Natural killer cell (primary cell): ENCODE measurements at regions not wholly inside any gene's neighbourhood (a gene's known extent, or its start where the extent isn't known, plus 50 kb on each side); places are given as distances from the start of the nearest gene placed in this dataset.
A peak's percentile ranks its signal among the peaks of the same experiment; 100 is the strongest.

Source experiments
- ATAC-seq, 3 donors: fragments of 150-1000 bp in 2 of 3; fragments of 200-7000 bp in 1 of 3; cut with Tn5 transposase; 1 replicate in 1 of 3; 2 replicates in 2 of 3; pipeline ENCODE4 v1.10.0; 2021; ENCODE audit warnings: mild to moderate bottlenecking in 2 of 3, moderate library complexity in 2 of 3
- DNase-seq, 2 donors: peaks; one replicate each; pipeline versions ENCODE4 v3.0.0 to v3.0.0-alpha.2; 2013 to 2021; ENCODE audit warnings: mixed read lengths in 1 of 2
- H3K27ac ChIP-seq: one replicate; pipeline ENCODE4 v1.5.1; 2013; ENCODE audit warnings: mild to moderate bottlenecking, low read length
- H3K27me3 ChIP-seq: one replicate; pipeline ENCODE4 v1.6.1; 2013; ENCODE audit warnings: low read length; ENCODE audit not compliant: control insufficient read depth, insufficient read depth
- H3K36me3 ChIP-seq: one replicate; pipeline ENCODE4 v1.6.1; 2013; ENCODE audit warnings: low read length; ENCODE audit not compliant: control insufficient read depth, insufficient read depth
- H3K4me1 ChIP-seq: one replicate; pipeline ENCODE4 v1.6.1; 2013; ENCODE audit warnings: low read length; ENCODE audit not compliant: control insufficient read depth, insufficient read depth
- H3K4me3 ChIP-seq: one replicate; pipeline ENCODE4 v1.5.1; 2013; ENCODE audit warnings: low read length
- H3K9me3 ChIP-seq: one replicate; pipeline ENCODE4 v1.6.1; 2013; ENCODE audit warnings: low read length; ENCODE audit not compliant: control insufficient read depth, insufficient read depth
- H3K27ac Mint-ChIP-seq, 2 donors: one replicate each; pipeline ENCODE4 v1.8.0; 2022; ENCODE audit warnings: mild to moderate bottlenecking in 2 of 2, mixed read lengths in 2 of 2, moderate library complexity in 1 of 2
- H3K27me3 Mint-ChIP-seq, 2 donors: one replicate each; pipeline ENCODE4 v1.8.0; 2022; ENCODE audit warnings: low read depth in 2 of 2, mixed read lengths in 2 of 2
- H3K36me3 Mint-ChIP-seq: one replicate; pipeline ENCODE4 v1.8.0; 2022; ENCODE audit warnings: mixed read lengths
- H3K4me1 Mint-ChIP-seq, 2 donors: one replicate each; pipeline ENCODE4 v1.8.0; 2022; ENCODE audit warnings: mixed read lengths in 2 of 2
- H3K4me3 Mint-ChIP-seq: one replicate; pipeline ENCODE4 v1.8.0; 2022; ENCODE audit warnings: mild to moderate bottlenecking, moderate library complexity, mixed read lengths
- H3K9me3 Mint-ChIP-seq, 2 donors: one replicate each; pipeline ENCODE4 v1.8.0; 2022; ENCODE audit warnings: mixed read lengths in 2 of 2
- CTCF ChIP-seq: fragments of 200-600 bp; IDR thresholded peaks from one replicate; pipeline ENCODE4 v1.8.0; 2022; ENCODE audit warnings: antibody characterized with exemption
- WGBS: methylation state at CpG from one replicate; pipeline ENCODE4 v1.1.7; 2013; ENCODE audit warnings: missing lambda C conversion rate; ENCODE audit not compliant: insufficient coverage; 5-methylcytosine and 5-hydroxymethylcytosine counted together
- intact Hi-C: fragments of 100-400 bp; cut with micrococcal nuclease; formaldehyde crosslinking; loops from one replicate; pipeline ENCODE4 v1.14.2; 2022

- no peak overlapping the region for H3K4me3 ChIP-seq
- H3K27me3 Mint-ChIP-seq, result no peaks in the 10 kb centered on the region
- DNase-seq (no peak), ATAC-seq (peak in 1 of 3 donors; percentile 12)
- H3K27ac ChIP-seq, result no peak overlapping the region
- no peaks in the 10 kb centered on the region for H3K9me3 ChIP-seq
- no peaks in the 10 kb centered on the region for H3K9me3 Mint-ChIP-seq
- H3K4me1 ChIP-seq, result no peaks in the 10 kb centered on the region
- H3K36me3 ChIP-seq, result no peaks in the 10 kb centered on the region
- no peaks in the 10 kb centered on the region for H3K4me1 Mint-ChIP-seq
- H3K36me3 Mint-ChIP-seq, result no peaks in the 10 kb centered on the region
- H3K27ac Mint-ChIP-seq, result no peak overlapping the region
- no peaks in the 10 kb centered on the region for H3K27me3 ChIP-seq
- TF ChIP-seq CTCF, result no peak
- 81% methylated on average over 3 of the region's 3 CpGs for WGBS
- intact Hi-C loops, result no loop called here
- H3K4me3 Mint-ChIP-seq, result no peak overlapping the region
These were observed 172.7 kb downstream of the MYCN start for GRCh38 chr2:16112972-16113560.

GRCh38 chr2:16112251-16112971 lies 172.1 kb downstream of the MYCN start:
- Mint-ChIP-seq H3K27me3 (no peaks in the 10 kb centered on the region), H3K9me3 (no peaks in the 10 kb centered on the region), H3K4me1 (no peaks in the 10 kb centered on the region), H3K36me3 (no peaks in the 10 kb centered on the region), H3K27ac (no peak overlapping the region), H3K4me3 (no peak overlapping the region)
- Histone ChIP-seq H3K9me3 (no peaks in the 10 kb centered on the region), H3K4me1 (no peaks in the 10 kb centered on the region), H3K36me3 (no peaks in the 10 kb centered on the region), H3K27me3 (no peaks in the 10 kb centered on the region), H3K4me3 (no peak overlapping the region), H3K27ac (no peak overlapping the region)
- WGBS, result 89% methylated on average over 7 of the region's 7 CpGs
- ATAC-seq (peak in 1 of 3 donors; percentile 26), DNase-seq (no peak)
- intact Hi-C loops, result no loop called here
- no peak for TF ChIP-seq CTCF

GRCh38 chr2:16111838-16112210 lies 171.5 kb downstream of the MYCN start:
- DNase-seq (no peak), ATAC-seq (no peak)
- no peaks in the 10 kb centered on the region for H3K9me3 Mint-ChIP-seq
- H3K27ac ChIP-seq, result no peak overlapping the region
- H3K4me3 ChIP-seq, result no peak overlapping the region
- H3K27ac Mint-ChIP-seq, result no peak overlapping the region
- TF ChIP-seq CTCF, result no peak
- no peaks in the 10 kb centered on the region for H3K36me3 ChIP-seq
- no peaks in the 10 kb centered on the region for H3K27me3 Mint-ChIP-seq
- H3K4me3 Mint-ChIP-seq, result no peak overlapping the region
- no peaks in the 10 kb centered on the region for H3K4me1 ChIP-seq
- no peaks in the 10 kb centered on the region for H3K9me3 ChIP-seq
- WGBS, result 91% methylated on average over 7 of the region's 7 CpGs
- no peaks in the 10 kb centered on the region for H3K4me1 Mint-ChIP-seq
- H3K36me3 Mint-ChIP-seq, result no peaks in the 10 kb centered on the region
- intact Hi-C loops, result no loop called here
- H3K27me3 ChIP-seq, result no peaks in the 10 kb centered on the region
